GM10266 (cell line): ENCODE measurements at regions not wholly inside any gene's neighbourhood (a gene's known extent, or its start where the extent isn't known, plus 50 kb on each side); places are given as distances from the start of the nearest gene placed in this dataset.

Source experiments
- DNase-seq: peaks from one replicate; pipeline ENCODE4 v3.0.0; 2012; ENCODE audit errors: extremely low spot score
- CTCF ChIP-seq: IDR thresholded peaks from 2 replicates; pipeline ENCODE4 v1.5.1; 2012; ENCODE audit warnings: mild to moderate bottlenecking, low read depth; ENCODE audit not compliant: control insufficient read depth, insufficient read depth; ENCODE audit errors: missing control alignments

- no peak for DNase-seq
- TF ChIP-seq CTCF = no peak
These were observed 102.2 kb upstream of the LHX1 start for GRCh38 chr17:36835036-36835435.

- TF ChIP-seq CTCF = no peak
- DNase-seq = no peak
These were observed 99.9 kb upstream of the LHX1 start for GRCh38 chr17:36837195-36837938.

GRCh38 chr17:36837939-36838272 lies 99.4 kb upstream of the LHX1 start:
- TF ChIP-seq CTCF = no peak
- no peak for DNase-seq

GRCh38 chr17:36839256-36839655 lies 98.0 kb upstream of the LHX1 start:
- TF ChIP-seq CTCF = no peak

GRCh38 chr17:36840796-36841195 lies 96.5 kb upstream of the LHX1 start:
- no peak for DNase-seq
- no peak for TF ChIP-seq CTCF

More at GRCh38 chr17:36839256-36839655, 98.0 kb upstream of the LHX1 start:
- no peak for DNase-seq

- DNase-seq = no peak
- TF ChIP-seq CTCF = no peak
These were observed 95.0 kb upstream of the LHX1 start for GRCh38 chr17:36842231-36842819.

GRCh38 chr17:36842963-36843558 lies 94.2 kb upstream of the LHX1 start:
- TF ChIP-seq CTCF = no peak
- no peak for DNase-seq
